Hepatic stellate cell (primary cell): ENCODE measurements at regions not wholly inside any gene's neighbourhood (a gene's known extent, or its start where the extent isn't known, plus 50 kb on each side); places are given as distances from the start of the nearest gene placed in this dataset.

ENCODE experiments used
- DNase-seq: peaks from one replicate; pipeline ENCODE4 v3.0.0; 2011; ENCODE audit warnings: low spot score

GRCh38 chr22:49586873-49587272 is 240.8 kb downstream of the BRD1 start:
- no peak for DNase-seq

DNA sequence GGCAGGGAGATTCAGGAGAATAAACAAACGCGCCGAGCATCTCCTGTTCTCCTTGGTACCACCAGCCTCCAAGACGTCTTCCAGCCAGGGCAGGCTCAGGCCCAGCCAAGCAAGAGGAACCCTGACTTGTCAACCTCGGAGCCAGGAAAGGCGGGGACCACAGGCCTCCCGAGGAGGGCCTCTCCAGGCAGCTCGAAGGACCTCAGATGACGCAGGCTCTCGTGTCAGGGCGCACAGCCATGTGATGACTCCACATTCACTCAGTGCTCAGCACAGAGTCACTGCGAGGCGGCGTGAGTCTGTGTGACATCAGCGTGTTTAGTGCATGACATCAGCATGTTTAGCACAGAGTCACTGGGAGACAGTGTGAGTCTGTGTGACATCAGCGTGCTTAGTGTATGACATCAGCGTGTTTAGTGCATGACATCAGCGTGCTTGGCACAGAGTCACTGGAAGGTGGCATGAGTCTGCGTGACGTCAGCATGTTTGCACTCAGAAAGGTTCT is 241.4 kb downstream of the BRD1 start:
- no peak for DNase-seq

- no peak for DNase-seq
Observed at GRCh38 chr22:49585461-49586243, 242.0 kb downstream of the BRD1 start.

DNA sequence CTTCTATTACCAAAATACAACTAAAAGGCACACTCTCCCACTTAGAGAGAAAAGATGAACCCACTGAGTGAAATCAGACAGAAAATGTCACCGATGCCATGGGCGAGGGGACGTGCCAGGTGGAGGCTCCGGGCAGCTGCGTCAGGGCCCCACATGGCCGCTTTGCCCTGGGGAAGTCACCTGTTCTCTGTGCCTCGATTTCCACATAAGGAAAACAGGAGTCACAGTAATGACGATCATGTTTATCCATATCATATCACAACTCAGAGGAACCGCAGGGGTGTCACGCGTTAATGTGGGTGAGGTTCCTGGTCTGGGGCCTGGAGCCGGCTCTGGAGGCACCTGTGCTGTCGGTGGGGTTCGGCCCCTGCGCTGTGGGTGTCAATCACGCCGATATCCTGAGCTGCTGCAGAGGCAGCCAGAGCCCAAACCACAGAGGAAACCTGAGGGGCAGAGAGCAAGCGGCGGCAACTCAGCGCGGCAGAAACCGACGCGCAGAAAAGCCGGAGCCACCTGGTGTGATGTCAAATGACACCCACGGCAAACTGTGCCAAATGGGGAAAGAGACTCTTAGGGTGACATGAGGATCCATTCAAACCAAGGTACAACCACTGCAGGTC is 243.7 kb downstream of the BRD1 start:
- no peak for DNase-seq

- DNase-seq = no peak
Observed at GRCh38 chr22:49583341-49583740, 244.3 kb downstream of the BRD1 start.

- DNase-seq = no peak
Observed at GRCh38 chr22:49582678-49583077, 245.0 kb downstream of the BRD1 start.

- DNase-seq = no peak
Observed at GRCh38 chr22:49582181-49582580, 245.5 kb downstream of the BRD1 start.

- no peak for DNase-seq
Observed at GRCh38 chr22:49580024-49580423, 247.6 kb downstream of the BRD1 start.

DNA sequence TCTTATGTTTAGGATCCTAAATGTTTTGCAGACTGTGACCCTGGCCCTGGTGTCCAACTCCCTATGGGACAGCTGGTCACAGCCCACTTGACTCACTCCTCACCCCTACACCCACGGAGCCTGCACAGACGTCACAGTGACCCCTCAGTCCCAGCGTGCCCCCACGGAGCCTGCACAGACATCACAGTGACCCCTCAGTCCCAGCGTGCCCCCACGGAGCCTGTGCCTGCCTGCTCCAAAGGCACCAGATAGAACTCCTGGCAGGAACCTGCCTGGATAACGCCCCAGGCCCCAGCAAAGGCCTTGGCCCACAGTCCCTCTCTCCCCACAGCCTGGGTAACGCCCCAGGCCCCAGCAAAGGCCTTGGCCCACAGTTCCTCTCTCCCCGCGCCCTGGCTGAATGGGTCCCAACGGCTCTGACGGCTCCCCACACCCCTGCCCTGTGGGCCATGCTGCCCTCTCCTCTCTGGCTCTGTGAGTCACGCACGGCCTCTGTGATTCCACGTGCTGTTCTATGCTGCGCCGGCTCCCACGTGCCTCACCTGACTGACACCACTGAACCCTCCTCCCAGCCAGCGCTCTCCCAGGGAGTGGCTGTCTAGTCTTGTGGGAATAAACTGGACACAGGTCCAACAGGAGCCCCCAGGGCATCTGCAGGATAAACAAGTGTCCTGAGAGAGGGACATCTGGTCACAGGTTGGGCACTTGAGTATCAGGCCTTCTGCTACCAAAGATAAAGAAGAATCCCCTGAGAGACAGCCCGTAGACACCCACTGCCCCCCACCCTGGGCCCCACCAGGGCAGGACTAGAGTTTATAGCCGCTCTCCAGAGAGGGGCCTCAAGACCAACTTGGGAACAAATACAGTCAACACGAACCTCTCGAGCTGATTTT is 250.3 kb downstream of the BRD1 start:
- DNase-seq = no peak

DNA sequence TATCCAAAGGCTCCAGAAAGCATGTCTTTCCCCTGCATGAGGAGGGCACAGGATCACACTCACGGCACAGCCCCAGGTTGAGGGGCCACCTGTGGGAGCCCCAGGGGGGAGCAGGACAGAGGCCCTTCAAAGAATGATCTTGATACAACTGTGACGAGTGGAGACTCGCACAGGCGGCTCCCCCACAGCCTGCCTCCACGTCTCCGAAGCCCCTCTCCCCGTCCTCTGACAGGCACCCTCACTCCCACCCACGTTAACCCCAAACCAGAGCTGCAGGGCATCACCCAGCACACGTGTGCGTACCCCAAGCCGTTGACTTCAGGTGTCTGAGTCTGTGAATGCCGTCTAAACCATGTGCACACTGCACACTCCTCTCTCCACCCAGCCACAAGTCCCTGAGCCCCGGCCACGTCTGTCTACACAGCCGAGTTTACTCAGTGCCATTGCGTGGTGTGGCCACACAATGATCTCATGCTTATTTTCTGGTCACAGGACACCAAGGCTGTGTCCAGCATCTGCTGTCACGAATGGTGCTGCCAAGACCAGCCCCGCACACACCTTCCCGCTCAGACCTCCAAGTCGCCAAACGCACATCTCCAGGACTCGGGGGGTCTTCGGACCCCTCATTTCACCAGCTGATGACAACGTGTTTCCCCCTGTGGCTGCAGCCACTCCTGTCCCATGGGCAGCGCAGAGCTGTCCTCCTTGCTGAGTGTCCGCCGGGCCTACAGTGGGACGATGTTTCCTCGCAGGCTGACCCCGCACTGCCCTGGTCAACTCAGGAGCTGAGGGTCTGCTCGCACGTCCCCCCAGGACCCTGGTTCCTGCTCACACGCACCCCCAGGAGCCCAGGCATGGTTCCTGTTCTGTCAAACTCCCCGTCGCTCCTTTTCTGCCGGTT is 251.2 kb downstream of the BRD1 start:
- no peak for DNase-seq

- no peak for DNase-seq
Observed at GRCh38 chr22:49575703-49576081, 252.0 kb downstream of the BRD1 start.

DNA sequence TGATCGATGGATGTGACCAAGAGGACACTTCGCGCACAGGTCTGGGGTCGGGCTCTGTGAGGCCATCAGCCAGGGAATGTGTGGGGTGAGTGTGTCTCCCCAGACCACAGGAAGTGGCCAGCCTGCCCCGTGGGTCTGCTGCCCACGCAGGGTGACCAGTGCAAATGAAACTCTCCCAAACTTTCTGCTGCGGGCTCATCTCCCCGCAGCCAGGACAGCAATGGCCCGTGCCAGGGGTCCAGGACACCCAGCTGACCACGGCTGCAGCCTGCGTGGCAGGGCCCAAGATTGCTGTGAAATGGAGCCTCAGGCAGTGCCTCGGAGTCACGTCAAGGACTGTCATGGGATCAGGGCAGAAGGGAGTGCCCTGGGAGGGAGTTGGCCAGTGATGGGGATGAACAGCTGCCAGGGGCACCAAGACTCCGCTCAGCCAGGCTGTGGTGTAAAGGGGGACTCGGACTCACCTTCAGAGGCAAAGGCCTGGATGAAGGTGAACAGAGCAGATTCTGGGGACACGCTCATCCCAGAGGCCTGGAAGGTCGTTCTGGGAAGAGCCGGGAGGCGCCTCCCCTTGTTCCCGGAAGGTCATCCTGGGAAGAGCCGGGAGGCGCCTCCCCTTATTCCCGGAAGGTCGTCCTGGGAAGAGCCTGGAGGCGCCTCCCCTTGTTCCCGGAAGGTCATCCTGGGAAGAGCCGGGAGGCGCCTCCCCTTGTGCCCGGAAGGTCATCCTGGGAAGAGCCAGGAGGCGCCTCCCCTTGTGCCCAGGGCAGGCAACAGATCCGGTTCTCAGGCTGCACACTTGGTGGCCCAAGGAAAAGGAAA is 252.6 kb downstream of the BRD1 start:
- no peak for DNase-seq

GRCh38 chr22:49574205-49574880 is 253.3 kb downstream of the BRD1 start:
- DNase-seq = no peak

- DNase-seq = no peak
Observed at GRCh38 chr22:49573109-49573765, 254.4 kb downstream of the BRD1 start.

DNA sequence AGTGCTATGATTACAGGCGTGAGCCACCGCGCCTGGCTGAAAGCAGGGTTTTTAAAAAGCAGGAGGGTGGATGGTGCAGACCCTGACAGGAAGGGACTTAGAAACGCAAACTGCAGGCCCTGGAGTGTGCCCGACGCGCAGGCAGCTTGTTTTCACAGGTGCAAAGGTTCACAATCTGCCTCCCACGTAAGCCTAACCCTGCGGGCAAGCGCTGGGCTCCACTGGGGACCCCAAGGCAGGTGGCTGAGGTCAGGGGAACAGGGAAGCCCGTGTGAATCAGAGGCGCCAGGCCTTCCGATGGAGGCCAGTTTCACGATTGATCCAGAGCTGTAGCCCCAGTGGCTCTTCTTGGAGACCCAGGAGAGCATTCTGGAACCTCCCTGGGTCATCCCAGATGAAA is 256.3 kb downstream of the BRD1 start:
- no peak for DNase-seq

DNA sequence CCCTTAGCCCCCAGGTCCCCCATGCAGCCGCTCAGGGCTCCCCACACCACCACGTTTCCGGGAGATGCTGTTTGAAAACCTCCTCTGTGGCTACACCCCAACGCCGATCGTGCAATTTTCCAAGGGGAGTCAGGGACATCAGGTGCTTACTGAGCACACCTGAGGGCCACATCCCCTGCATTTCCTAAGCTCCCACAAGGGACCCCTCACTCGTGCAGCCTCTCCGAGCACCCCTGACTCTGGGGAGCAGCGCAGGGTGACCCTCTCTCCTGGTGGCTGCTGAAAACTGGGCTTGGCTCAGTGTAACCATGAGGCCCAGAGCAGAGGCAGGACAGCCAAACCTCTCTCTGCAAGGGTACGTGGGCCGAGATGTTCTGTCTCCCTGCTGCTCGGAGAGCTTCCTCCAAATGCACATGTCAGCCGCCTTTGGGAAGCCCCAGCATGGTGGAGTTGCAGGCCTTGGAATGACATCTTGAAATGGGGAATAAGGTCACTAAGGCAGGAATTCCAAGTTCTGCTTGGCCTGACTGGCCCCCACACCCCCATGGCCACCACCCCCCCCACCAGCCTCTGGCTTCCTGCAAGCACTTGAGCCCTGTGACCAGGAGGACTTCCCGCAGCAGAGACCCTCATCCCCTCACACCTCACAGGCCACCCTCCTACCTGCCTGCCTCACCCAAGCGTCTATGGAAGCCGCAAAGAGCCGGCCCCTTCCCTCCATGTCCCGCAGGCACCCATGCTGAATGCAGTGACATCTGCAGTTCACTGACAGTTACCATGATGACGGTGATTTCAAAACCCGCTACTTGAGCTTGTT is 257.4 kb downstream of the BRD1 start:
- no peak for DNase-seq

GRCh38 chr22:49569286-49570031 is 258.2 kb downstream of the BRD1 start:
- no peak for DNase-seq

GRCh38 chr22:49568751-49569285 is 258.9 kb downstream of the BRD1 start:
- DNase-seq = no peak
